Fibroblast of skin of left biceps (primary cell): ENCODE measurements at regions not wholly inside any gene's neighbourhood (a gene's known extent, or its start where the extent isn't known, plus 50 kb on each side); places are given as distances from the start of the nearest gene placed in this dataset.

Experiments used
- DNase-seq, 2 experiments: peaks; one replicate each; pipeline ENCODE4 v3.0.0-alpha.2; 2013; ENCODE audit warnings: low read depth in 2 of 2

DNA sequence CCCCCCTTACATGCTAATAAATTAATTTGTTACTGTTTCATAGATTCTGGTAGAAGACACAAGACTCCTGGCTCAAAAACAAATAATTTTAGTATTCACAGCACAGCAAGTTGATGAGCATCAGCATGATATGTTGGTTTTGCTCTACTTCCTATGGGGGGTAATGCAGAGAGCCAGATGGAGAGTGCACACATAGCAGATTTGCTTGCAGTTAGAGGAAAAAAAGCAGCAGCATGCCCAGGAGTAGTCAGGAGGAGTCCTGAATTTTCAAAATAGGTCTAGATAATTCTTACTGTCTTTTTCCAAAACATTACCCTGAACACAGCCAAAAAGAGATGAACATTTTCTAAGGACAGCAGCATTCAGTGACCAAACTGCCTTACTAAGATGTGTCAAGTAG lies 261.3 kb downstream of the COX7C start:
- DNase-seq: no peak

DNA sequence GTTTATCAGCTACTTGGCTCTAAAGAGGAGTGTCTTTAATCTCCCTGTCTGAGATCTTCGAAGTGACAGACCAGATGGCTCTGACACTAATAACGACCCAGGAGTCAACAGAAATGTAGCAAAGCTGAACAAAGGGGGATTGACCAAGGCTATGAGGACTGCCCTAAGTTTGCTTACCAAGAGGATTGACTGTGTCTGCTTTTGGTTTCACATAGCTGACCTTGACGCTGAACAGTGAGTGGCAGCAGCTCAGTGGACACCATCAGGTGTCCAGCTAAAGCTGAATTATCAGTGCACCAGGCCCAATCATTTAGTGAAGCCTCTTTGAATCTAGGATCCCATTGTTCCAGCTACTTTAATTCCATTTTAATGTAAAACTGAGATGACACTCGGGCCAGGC lies 262.6 kb downstream of the COX7C start:
- DNase-seq: no peak

DNA sequence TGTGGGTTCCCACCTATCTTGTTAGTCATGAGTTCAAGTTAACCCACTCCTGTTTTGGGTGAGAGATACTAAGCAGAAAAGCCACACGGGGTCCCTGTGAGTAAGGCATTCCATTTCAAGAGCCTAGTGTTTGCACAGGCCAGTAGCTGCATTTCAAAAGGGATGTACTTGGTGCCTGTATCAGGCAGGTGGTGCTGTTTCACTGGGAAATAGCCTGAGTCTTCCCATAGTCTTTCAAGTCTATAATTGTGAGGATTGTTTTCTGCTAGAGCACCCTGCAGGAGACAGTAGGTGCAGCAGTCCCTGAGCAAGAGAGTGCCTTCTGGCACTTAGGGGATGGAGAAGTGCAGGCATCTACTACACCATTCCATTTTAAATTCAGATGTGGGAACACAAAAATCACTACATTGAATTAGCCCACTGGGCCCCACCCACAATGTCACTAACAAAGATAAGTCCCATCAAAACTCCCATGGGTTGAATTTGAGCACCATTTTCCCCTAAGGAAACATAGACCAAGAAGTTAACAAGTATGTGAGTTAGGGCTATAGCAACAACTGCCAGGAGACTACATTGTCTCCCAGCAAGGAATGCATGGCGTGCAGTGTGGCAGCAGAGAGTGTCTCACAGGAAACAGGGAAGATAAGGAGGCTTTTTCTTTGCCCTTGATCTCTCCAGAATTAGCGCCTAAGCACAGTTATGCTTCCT lies 263.2 kb downstream of the COX7C start:
- DNase-seq: peak; percentile 56 to 66

- no peak for DNase-seq
Observed at GRCh38 chr5:86881493-86882090, 263.9 kb downstream of the COX7C start.

- DNase-seq: no peak
Observed at GRCh38 chr5:86884608-86885007, 266.9 kb downstream of the COX7C start.

GRCh38 chr5:86885011-86885410 lies 267.3 kb downstream of the COX7C start:
- no peak for DNase-seq

DNA sequence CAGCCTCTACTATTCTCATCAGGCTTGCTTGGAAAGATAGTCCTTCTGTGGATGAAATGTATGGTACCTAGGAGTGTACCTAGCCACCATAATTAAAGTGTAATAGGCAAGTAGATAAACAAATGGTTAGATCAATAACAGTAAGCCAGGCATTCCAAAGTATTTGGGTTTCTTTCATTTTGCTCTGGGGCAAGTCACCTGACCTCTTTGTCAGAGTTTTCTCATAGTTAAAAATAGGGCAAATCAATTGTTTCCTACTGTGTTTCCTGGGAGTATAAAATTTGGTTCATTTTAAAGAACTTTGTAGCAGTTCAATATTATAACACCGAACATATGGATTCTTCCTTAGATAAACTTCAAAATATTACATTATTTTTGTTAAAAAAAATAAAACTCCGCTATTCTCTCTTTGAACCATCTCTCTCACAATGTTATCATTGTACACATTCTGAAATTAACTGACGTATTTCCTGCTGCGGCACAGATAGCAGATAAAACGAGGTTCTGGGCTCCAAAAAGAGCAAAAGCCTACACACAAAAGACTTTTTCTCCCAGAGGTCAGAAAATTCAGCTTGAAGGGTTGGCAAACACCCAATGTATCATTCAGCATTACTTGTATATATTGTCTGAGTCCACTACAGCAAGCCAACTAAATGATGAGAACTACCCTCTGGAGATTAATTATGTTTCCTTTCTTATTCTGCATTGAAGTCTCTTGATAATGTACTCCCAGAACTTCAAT lies 267.9 kb downstream of the COX7C start:
- no peak for DNase-seq

GRCh38 chr5:86890375-86890774 lies 272.6 kb downstream of the COX7C start:
- no peak for DNase-seq

GRCh38 chr5:86894056-86894455 lies 276.3 kb downstream of the COX7C start:
- no peak for DNase-seq

GRCh38 chr5:86896916-86897315 lies 279.2 kb downstream of the COX7C start:
- no peak for DNase-seq

GRCh38 chr5:86909418-86910295 lies 291.9 kb downstream of the COX7C start:
- DNase-seq: peak; percentile 86 to 89

- DNase-seq: peak; percentile 9 to 12
Observed at GRCh38 chr5:86917117-86917579, 299.4 kb downstream of the COX7C start.

- DNase-seq: no peak
Observed at GRCh38 chr5:86918246-86918645, 300.5 kb downstream of the COX7C start.

- DNase-seq: no peak
Observed at GRCh38 chr5:86926033-86926432, 308.3 kb downstream of the COX7C start.

GRCh38 chr5:86929123-86929766 lies 311.5 kb downstream of the COX7C start:
- DNase-seq: no peak

GRCh38 chr5:86951761-86952160 lies 315.9 kb upstream of the RASA1 start:
- DNase-seq: no peak

- no peak for DNase-seq
Observed at GRCh38 chr5:86964889-86965288, 302.8 kb upstream of the RASA1 start.

- peak in 1 of 2 experiments; percentile 21 for DNase-seq
Observed at GRCh38 chr5:86968301-86968753, 299.4 kb upstream of the RASA1 start.

- DNase-seq: no peak
Observed at GRCh38 chr5:86970361-86970760, 297.3 kb upstream of the RASA1 start.

GRCh38 chr5:86971034-86971571 lies 296.6 kb upstream of the RASA1 start:
- DNase-seq: peak in 1 of 2 experiments; percentile 1

GRCh38 chr5:86974955-86975354 lies 292.7 kb upstream of the RASA1 start:
- DNase-seq: no peak
